ENCODE measurements at regions not wholly inside any gene's neighbourhood (a gene's known extent, or its start where the extent isn't known, plus 50 kb on each side); places are given as distances from the start of the nearest gene placed in this dataset.

DNA sequence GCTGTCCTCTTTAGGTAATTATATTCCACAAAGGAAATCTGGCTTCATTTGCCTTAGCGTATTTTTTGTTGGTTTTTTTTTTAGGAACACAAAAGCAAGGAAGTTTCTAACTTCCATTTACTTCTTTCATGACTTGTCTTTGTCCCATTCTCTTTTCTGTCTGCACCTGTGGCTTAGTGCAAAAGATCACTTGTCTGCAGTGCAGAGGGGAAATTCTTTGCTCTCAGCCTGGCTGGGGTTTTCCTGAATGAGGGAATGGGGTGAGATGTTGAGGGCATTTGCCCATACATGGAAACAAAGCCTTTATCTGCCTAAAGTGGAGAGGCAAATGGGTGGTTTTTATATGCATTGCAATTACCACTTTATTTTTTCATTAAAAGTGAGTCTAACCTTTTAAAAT is 361.1 kb upstream of the IGFBP3 start:
- no peak for TF ChIP-seq POLR2A (IDR thresholded peaks at IDR 0.05; ENCODE audit: control extremely low read depth in 1 of 2, low read depth in 2 of 2, low read length in 2 of 2)
- no peak for TF ChIP-seq EZH2 (IDR thresholded peaks at IDR 0.05; ENCODE audit: low read depth, low read length, severe bottlenecking)
- no peak for TF ChIP-seq TAF7 (optimal IDR thresholded peaks at IDR 0.05; ENCODE audit: borderline replicate concordance, low read depth, low read length)
- TF ChIP-seq GABPA (IDR thresholded peaks at IDR 0.05; ENCODE audit: borderline replicate concordance, insufficient read depth, low read length), result no peak
- TF ChIP-seq, protein P1, sequence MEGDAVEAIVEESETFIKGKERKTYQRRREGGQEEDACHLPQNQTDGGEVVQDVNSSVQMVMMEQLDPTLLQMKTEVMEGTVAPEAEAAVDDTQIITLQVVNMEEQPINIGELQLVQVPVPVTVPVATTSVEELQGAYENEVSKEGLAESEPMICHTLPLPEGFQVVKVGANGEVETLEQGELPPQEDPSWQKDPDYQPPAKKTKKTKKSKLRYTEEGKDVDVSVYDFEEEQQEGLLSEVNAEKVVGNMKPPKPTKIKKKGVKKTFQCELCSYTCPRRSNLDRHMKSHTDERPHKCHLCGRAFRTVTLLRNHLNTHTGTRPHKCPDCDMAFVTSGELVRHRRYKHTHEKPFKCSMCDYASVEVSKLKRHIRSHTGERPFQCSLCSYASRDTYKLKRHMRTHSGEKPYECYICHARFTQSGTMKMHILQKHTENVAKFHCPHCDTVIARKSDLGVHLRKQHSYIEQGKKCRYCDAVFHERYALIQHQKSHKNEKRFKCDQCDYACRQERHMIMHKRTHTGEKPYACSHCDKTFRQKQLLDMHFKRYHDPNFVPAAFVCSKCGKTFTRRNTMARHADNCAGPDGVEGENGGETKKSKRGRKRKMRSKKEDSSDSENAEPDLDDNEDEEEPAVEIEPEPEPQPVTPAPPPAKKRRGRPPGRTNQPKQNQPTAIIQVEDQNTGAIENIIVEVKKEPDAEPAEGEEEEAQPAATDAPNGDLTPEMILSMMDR (IDR thresholded peaks at IDR 0.05; ENCODE audit: control extremely low read depth in 1 of 3, insufficient read depth in 1 of 3, low read depth in 1 of 3, low read length in 3 of 3), result no peak
- TF ChIP-seq POLR2AphosphoS5 (IDR thresholded peaks at IDR 0.05; ENCODE audit: low read depth, low read length), result no peak
- no peak for TF ChIP-seq MAFK (IDR thresholded peaks at IDR 0.05; ENCODE audit: low read depth, low read length)
- TF ChIP-seq RFX5 (IDR thresholded peaks at IDR 0.05; ENCODE audit: borderline replicate concordance, low read depth, low read length), result no peak
- no peak for TF ChIP-seq ZNF274 (IDR thresholded peaks at IDR 0.05; ENCODE audit: borderline replicate concordance, extremely low read depth, low read length)

Measured in H1 (cell line).